Neural progenitor cell (in vitro differentiated cells): ENCODE measurements at regions not wholly inside any gene's neighbourhood (a gene's known extent, or its start where the extent isn't known, plus 50 kb on each side); places are given as distances from the start of the nearest gene placed in this dataset.

Experiments used
- DNase-seq: peaks from one replicate; pipeline ENCODE4 v3.0.0-alpha.2; 2016; ENCODE audit warnings: low spot score
- H2AFZ ChIP-seq: fragments of 200-600 bp; sonication (generic); replicated peaks from 2 replicates; pipeline ENCODE4 v1.6.1; 2016; ENCODE audit warnings: antibody characterized with exemption
- H3F3A ChIP-seq: fragments of 200-600 bp; sonication (generic); 2 replicates; pipeline ENCODE4 v1.6.1; 2016; ENCODE audit warnings: antibody characterized with exemption, low read depth
- H3K27ac ChIP-seq: fragments of 200-600 bp; sonication (generic); 2 replicates; pipeline ENCODE4 v1.5.1; 2016; ENCODE audit warnings: mild to moderate bottlenecking
- H3K27me3 ChIP-seq: fragments of 200-600 bp; sonication (generic); 2 replicates; pipeline ENCODE4 v1.6.1; 2016; ENCODE audit warnings: mild to moderate bottlenecking, moderate library complexity
- H3K36me3 ChIP-seq: fragments of 200-600 bp; sonication (generic); 2 replicates; pipeline ENCODE4 v1.5.1; 2016
- H3K4me1 ChIP-seq: fragments of 200-600 bp; sonication (generic); 2 replicates; pipeline ENCODE4 v1.6.1; 2016; ENCODE audit warnings: mixed run types
- H3K4me2 ChIP-seq: fragments of 200-600 bp; sonication (generic); 2 replicates; pipeline ENCODE4 v1.6.1; 2016
- H3K4me3 ChIP-seq: fragments of 200-600 bp; sonication (generic); 2 replicates; pipeline ENCODE4 v1.5.1; 2016
- H3K79me2 ChIP-seq: fragments of 200-600 bp; sonication (generic); 2 replicates; pipeline ENCODE4 v1.6.1; 2016; ENCODE audit warnings: low read depth
- H3K9ac ChIP-seq: fragments of 200-600 bp; sonication (generic); 2 replicates; pipeline ENCODE4 v1.6.1; 2016
- H3K9me3 ChIP-seq: fragments of 200-600 bp; sonication (generic); 2 replicates; pipeline ENCODE4 v1.5.1; 2016; ENCODE audit warnings: low read depth
- H4K20me1 ChIP-seq: fragments of 200-600 bp; sonication (generic); 2 replicates; pipeline ENCODE4 v1.6.1; 2016; ENCODE audit warnings: low read depth
- H3K27ac Mint-ChIP-seq: 3 replicates; pipeline ENCODE4 v1.8.0; 2021; ENCODE audit warnings: mixed read lengths
- H3K27me3 Mint-ChIP-seq: 2 replicates; pipeline ENCODE4 v1.8.0; 2022; ENCODE audit warnings: low read depth, mild to moderate bottlenecking, inconsistent platforms, moderate library complexity, mixed read lengths; ENCODE audit not compliant: insufficient read depth
- H3K36me3 Mint-ChIP-seq: 3 replicates; pipeline ENCODE4 v1.8.0; 2021; ENCODE audit warnings: mixed read lengths
- H3K4me1 Mint-ChIP-seq: 3 replicates; pipeline ENCODE4 v1.8.0; 2021; ENCODE audit warnings: mixed read lengths
- H3K4me3 Mint-ChIP-seq: 3 replicates; pipeline ENCODE4 v1.8.0; 2021; ENCODE audit warnings: mild to moderate bottlenecking, moderate library complexity, mixed read lengths
- H3K9me3 Mint-ChIP-seq: 3 replicates; pipeline ENCODE4 v1.8.0; 2020; ENCODE audit warnings: mixed read lengths
- CTCF ChIP-seq: fragments of 200-600 bp; sonication (generic); IDR thresholded peaks from 2 replicates; pipeline ENCODE4 v1.5.1; 2017; ENCODE audit warnings: antibody characterized with exemption, mild to moderate bottlenecking
- EZH2 ChIP-seq: fragments of 200-600 bp; sonication (generic); IDR thresholded peaks from 2 replicates; pipeline ENCODE4 v1.6.1; 2017; ENCODE audit warnings: antibody characterized with exemption, mild to moderate bottlenecking, moderate library complexity
- EZH2phosphoT487 ChIP-seq: fragments of 200-600 bp; sonication (generic); IDR thresholded peaks from 2 replicates; pipeline ENCODE4 v1.6.1; 2017; ENCODE audit warnings: antibody characterized with exemption

- peaks cover 36% of the 10 kb centered on the region for H3K9me3 Mint-ChIP-seq
- TF ChIP-seq EZH2 (no peak), EZH2phosphoT487 (no peak), CTCF (no peak)
Measured at GRCh38 chr12:97159377-97159776, 252.3 kb downstream of the NEDD1 start.

GRCh38 chr12:97160277-97160676 lies 253.2 kb downstream of the NEDD1 start:
- H4K20me1 ChIP-seq = no peaks in the 10 kb centered on the region
- Mint-ChIP-seq H3K4me1 (peaks cover 18% of the 10 kb centered on the region), H3K9me3 (peaks cover 32% of the 10 kb centered on the region), H3K4me3 (no peak overlapping the region), H3K27me3 (peaks cover 9% of the 10 kb centered on the region), H3K27ac (peak overlapping the region; percentile 26), H3K36me3 (peaks cover 11% of the 10 kb centered on the region)
- no peaks in the 10 kb centered on the region for H3K79me2 ChIP-seq
- no peak overlapping the region for H3K4me3 ChIP-seq
- peaks cover 9% of the 10 kb centered on the region for H3K4me1 ChIP-seq
- DNase-seq = no peak
- no peaks in the 10 kb centered on the region for H3K27me3 ChIP-seq
- H3K4me2 ChIP-seq = no peak overlapping the region
- TF ChIP-seq EZH2 = no peak
- no peak for TF ChIP-seq CTCF
- TF ChIP-seq EZH2phosphoT487 = no peak
- no peaks in the 10 kb centered on the region for H3F3A ChIP-seq
- H3K36me3 ChIP-seq = no peaks in the 10 kb centered on the region
- no peak overlapping the region for H3K27ac ChIP-seq
- H2AFZ ChIP-seq = no peak overlapping the region
- H3K9ac ChIP-seq = no peak overlapping the region
- no peaks in the 10 kb centered on the region for H3K9me3 ChIP-seq

More at GRCh38 chr12:97159377-97159776, 252.3 kb downstream of the NEDD1 start:
- Histone ChIP-seq H3K4me2 (no peak overlapping the region), H3K79me2 (no peaks in the 10 kb centered on the region), H3K9ac (no peak overlapping the region), H3K9me3 (no peaks in the 10 kb centered on the region), H3K27ac (no peak overlapping the region), H2AFZ (no peak overlapping the region), H3K4me3 (no peak overlapping the region), H4K20me1 (no peaks in the 10 kb centered on the region), H3K27me3 (no peaks in the 10 kb centered on the region), H3F3A (no peaks in the 10 kb centered on the region), H3K4me1 (peaks cover 9% of the 10 kb centered on the region), H3K36me3 (no peaks in the 10 kb centered on the region)
- Mint-ChIP-seq H3K36me3 (peaks cover 14% of the 10 kb centered on the region), H3K27me3 (peaks cover 9% of the 10 kb centered on the region), H3K4me1 (peaks cover 18% of the 10 kb centered on the region), H3K4me3 (no peak overlapping the region), H3K27ac (peak overlapping the region; percentile 72)
- no peak for DNase-seq

GRCh38 chr12:97162173-97162572 lies 255.1 kb downstream of the NEDD1 start:
- H3F3A ChIP-seq = no peaks in the 10 kb centered on the region
- H3K9me3 Mint-ChIP-seq = peaks cover 27% of the 10 kb centered on the region
- no peaks in the 10 kb centered on the region for H3K79me2 ChIP-seq
- peaks cover 22% of the 10 kb centered on the region for H3K4me1 Mint-ChIP-seq
- no peak overlapping the region for H3K4me3 Mint-ChIP-seq
- no peak for DNase-seq
- H3K9ac ChIP-seq = no peak overlapping the region
- H3K27ac Mint-ChIP-seq = no peak overlapping the region
- no peak for TF ChIP-seq CTCF
- no peak for TF ChIP-seq EZH2
- no peak for TF ChIP-seq EZH2phosphoT487
- H3K36me3 ChIP-seq = no peaks in the 10 kb centered on the region
- no peaks in the 10 kb centered on the region for H3K9me3 ChIP-seq
- peaks cover 11% of the 10 kb centered on the region for H3K27me3 Mint-ChIP-seq
- no peaks in the 10 kb centered on the region for H3K27me3 ChIP-seq
- H3K4me3 ChIP-seq = no peak overlapping the region
- no peak overlapping the region for H3K27ac ChIP-seq
- no peaks in the 10 kb centered on the region for H4K20me1 ChIP-seq
- peaks cover 9% of the 10 kb centered on the region for H3K4me1 ChIP-seq
- no peak overlapping the region for H3K4me2 ChIP-seq
- peaks cover 5% of the 10 kb centered on the region for H3K36me3 Mint-ChIP-seq
- no peak overlapping the region for H2AFZ ChIP-seq
